ENCODE measurements at regions not wholly inside any gene's neighbourhood (a gene's known extent, or its start where the extent isn't known, plus 50 kb on each side); places are given as distances from the start of the nearest gene placed in this dataset.

GRCh38 chr11:44388828-44389657 is 79.1 kb upstream of the ALX4 start:
- TF ChIP-seq, protein P1, sequence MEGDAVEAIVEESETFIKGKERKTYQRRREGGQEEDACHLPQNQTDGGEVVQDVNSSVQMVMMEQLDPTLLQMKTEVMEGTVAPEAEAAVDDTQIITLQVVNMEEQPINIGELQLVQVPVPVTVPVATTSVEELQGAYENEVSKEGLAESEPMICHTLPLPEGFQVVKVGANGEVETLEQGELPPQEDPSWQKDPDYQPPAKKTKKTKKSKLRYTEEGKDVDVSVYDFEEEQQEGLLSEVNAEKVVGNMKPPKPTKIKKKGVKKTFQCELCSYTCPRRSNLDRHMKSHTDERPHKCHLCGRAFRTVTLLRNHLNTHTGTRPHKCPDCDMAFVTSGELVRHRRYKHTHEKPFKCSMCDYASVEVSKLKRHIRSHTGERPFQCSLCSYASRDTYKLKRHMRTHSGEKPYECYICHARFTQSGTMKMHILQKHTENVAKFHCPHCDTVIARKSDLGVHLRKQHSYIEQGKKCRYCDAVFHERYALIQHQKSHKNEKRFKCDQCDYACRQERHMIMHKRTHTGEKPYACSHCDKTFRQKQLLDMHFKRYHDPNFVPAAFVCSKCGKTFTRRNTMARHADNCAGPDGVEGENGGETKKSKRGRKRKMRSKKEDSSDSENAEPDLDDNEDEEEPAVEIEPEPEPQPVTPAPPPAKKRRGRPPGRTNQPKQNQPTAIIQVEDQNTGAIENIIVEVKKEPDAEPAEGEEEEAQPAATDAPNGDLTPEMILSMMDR (IDR thresholded peaks at IDR 0.05): no peak
- TF ChIP-seq POLR2AphosphoS5 (IDR thresholded peaks at IDR 0.05) (no peak), POLR2A (IDR thresholded peaks at IDR 0.05) (no peak), EP300 (IDR thresholded peaks at IDR 0.05) (no peak)

Measured in stomach (tissue), 4 donors.